Mesothelial cell of epicardium (in vitro differentiated cells): ENCODE measurements at regions not wholly inside any gene's neighbourhood (a gene's known extent, or its start where the extent isn't known, plus 50 kb on each side); places are given as distances from the start of the nearest gene placed in this dataset.

ENCODE experiments used
- DNase-seq, 2 experiments: peaks; one replicate each; pipeline ENCODE4 v3.0.0; 2021; ENCODE audit warnings: low spot score in 2 of 2; ENCODE audit not compliant: unreplicated experiment in 2 of 2
- H3K27ac Mint-ChIP-seq: 2 replicates; pipeline ENCODE4 v1.8.0; 2021; ENCODE audit warnings: mixed read lengths
- H3K27me3 Mint-ChIP-seq: 2 replicates; pipeline ENCODE4 v1.8.0; 2021; ENCODE audit warnings: low read depth, mixed read lengths
- H3K36me3 Mint-ChIP-seq: 2 replicates; pipeline ENCODE4 v1.8.0; 2021; ENCODE audit warnings: mixed read lengths
- H3K4me1 Mint-ChIP-seq: 2 replicates; pipeline ENCODE4 v1.8.0; 2021; ENCODE audit warnings: mixed read lengths
- H3K4me3 Mint-ChIP-seq: 2 replicates; pipeline ENCODE4 v1.8.0; 2021; ENCODE audit warnings: mild to moderate bottlenecking, moderate library complexity, mixed read lengths
- H3K9me3 Mint-ChIP-seq: 2 replicates; pipeline ENCODE4 v1.8.0; 2021; ENCODE audit warnings: mixed read lengths
- TF ChIP-seq, protein P1 (sequence below): fragments of 200-600 bp; sonication (generic); IDR thresholded peaks from one replicate; pipeline ENCODE4 v1.5.0; 2021; ENCODE audit warnings: antibody characterized with exemption; ENCODE audit not compliant: unreplicated experiment

DNA sequence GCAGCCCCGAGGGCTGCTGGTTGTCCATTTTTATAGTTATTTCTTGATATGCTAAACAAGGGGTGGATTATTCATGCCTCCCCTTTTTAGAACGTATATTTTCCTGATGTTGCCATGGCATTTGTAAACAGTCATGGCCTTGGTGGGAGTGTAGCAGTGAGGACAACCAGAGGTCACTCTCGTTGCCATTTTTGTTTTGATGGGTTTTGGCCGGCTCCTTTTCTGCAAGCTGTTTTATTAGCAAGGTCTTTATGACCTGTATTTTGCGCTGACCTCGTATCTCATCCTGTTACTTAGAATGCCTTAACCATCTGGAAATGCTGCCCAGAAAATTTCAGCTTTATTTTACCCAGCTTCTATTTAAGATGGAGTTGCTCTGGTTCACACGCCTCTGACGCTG, 825.8 kb upstream of the CDH2 start:
- no peak for DNase-seq
- peaks cover 5% of the 10 kb centered on the region for H3K4me1 Mint-ChIP-seq
- peaks cover 4% of the 10 kb centered on the region for H3K9me3 Mint-ChIP-seq
- no peaks in the 10 kb centered on the region for H3K36me3 Mint-ChIP-seq
- no peak overlapping the region for H3K27ac Mint-ChIP-seq
- H3K27me3 Mint-ChIP-seq, result no peaks in the 10 kb centered on the region
- TF ChIP-seq, protein P1, sequence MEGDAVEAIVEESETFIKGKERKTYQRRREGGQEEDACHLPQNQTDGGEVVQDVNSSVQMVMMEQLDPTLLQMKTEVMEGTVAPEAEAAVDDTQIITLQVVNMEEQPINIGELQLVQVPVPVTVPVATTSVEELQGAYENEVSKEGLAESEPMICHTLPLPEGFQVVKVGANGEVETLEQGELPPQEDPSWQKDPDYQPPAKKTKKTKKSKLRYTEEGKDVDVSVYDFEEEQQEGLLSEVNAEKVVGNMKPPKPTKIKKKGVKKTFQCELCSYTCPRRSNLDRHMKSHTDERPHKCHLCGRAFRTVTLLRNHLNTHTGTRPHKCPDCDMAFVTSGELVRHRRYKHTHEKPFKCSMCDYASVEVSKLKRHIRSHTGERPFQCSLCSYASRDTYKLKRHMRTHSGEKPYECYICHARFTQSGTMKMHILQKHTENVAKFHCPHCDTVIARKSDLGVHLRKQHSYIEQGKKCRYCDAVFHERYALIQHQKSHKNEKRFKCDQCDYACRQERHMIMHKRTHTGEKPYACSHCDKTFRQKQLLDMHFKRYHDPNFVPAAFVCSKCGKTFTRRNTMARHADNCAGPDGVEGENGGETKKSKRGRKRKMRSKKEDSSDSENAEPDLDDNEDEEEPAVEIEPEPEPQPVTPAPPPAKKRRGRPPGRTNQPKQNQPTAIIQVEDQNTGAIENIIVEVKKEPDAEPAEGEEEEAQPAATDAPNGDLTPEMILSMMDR, result no peak
- no peak overlapping the region for H3K4me3 Mint-ChIP-seq

DNA sequence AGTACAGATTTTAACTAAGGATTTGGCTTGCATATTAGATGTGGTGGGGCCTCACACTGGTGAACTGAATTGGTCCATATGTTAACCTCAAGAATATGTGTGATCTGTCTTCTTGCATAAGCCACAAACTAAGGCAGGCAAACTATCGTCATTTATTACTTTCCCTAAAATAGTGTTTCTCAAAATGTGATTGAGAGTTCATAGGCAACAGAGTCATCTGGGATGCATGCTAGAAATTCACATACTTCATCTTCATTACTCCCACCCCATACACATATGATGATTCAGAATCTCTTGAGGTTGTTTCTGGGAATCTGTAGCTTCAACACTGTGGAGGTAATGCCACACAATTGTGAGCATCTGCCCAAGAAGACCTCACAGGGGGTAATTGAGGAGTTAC, 822.8 kb upstream of the CDH2 start:
- DNase-seq, result no peak
- TF ChIP-seq, protein P1, result no peak
- Mint-ChIP-seq H3K4me3 (no peak overlapping the region), H3K27me3 (no peaks in the 10 kb centered on the region), H3K9me3 (peaks cover 4% of the 10 kb centered on the region), H3K4me1 (peaks cover 2% of the 10 kb centered on the region), H3K27ac (no peak overlapping the region), H3K36me3 (no peaks in the 10 kb centered on the region)

DNA sequence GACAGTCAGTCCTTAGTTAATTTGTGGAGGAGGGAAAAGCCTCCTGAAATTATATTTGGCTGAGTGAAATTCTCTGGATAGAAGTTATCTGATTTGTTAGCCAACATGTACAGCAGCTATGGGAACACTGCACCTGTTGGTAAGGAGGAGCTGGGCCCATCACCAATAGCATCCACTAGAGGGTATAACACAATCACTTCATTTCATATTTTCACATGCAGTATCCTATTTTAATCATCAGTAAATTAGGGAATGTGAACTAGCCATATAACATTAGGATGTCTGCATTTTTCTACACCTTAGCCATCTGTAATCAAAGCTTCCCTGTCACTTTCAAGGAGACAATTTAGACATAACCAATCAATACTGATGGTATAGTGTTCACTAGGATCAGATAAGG, 818.4 kb upstream of the CDH2 start:
- TF ChIP-seq, protein P1, result no peak
- DNase-seq, result no peak
- no peak overlapping the region for H3K4me3 Mint-ChIP-seq
- H3K27me3 Mint-ChIP-seq, result no peaks in the 10 kb centered on the region
- no peaks in the 10 kb centered on the region for H3K9me3 Mint-ChIP-seq
- no peaks in the 10 kb centered on the region for H3K36me3 Mint-ChIP-seq
- no peaks in the 10 kb centered on the region for H3K4me1 Mint-ChIP-seq
- H3K27ac Mint-ChIP-seq, result no peak overlapping the region

DNA sequence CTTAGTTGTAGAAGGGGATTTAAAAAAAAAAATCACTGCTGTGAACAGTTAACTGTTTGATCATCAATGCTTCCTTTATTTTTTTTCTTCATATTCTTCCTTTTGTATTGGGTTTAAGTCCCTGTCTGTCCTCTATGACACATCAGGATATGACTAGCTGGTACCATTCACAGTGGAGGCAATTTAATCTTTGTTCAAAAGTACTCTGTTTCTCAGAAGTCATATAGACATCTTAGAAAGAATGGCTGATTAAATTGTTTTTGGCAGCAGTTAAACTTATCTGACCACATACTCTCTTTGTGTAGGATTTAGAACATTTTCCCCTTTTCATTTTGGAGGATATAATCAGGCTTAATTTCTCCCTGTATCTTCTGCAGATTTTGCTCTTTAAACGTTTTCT, 807.8 kb upstream of the CDH2 start:
- TF ChIP-seq, protein P1, result no peak
- no peak overlapping the region for H3K4me3 Mint-ChIP-seq

DNA sequence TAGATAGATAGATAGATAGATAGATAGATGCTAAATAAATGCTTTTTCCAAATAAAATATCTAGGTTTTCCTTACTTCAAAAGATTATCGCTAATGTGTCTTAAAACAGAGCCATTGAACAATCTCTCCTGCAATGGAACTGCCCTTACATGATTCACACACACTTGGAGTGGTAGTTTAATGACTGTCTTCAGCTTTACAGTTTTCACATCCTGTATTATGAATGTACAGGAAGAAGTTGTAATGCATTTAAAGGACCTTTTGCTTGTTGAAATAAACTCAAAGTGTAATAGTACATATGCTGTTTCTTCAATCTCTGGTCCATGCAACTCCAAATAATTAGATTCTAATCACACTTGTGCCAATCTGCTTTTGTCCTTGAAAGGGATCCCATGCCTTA, 797.6 kb upstream of the CDH2 start:
- Mint-ChIP-seq H3K4me1 (no peaks in the 10 kb centered on the region), H3K27ac (no peak overlapping the region), H3K27me3 (peaks cover 2% of the 10 kb centered on the region), H3K36me3 (no peaks in the 10 kb centered on the region), H3K9me3 (peaks cover 16% of the 10 kb centered on the region), H3K4me3 (no peak overlapping the region)
- DNase-seq, result no peak
- TF ChIP-seq, protein P1, result no peak

More for the DNA sequence above, 807.8 kb upstream of the CDH2 start:
- Mint-ChIP-seq H3K9me3 (no peaks in the 10 kb centered on the region), H3K4me1 (no peaks in the 10 kb centered on the region), H3K36me3 (no peaks in the 10 kb centered on the region), H3K27ac (no peak overlapping the region), H3K27me3 (no peaks in the 10 kb centered on the region)
- no peak for DNase-seq

DNA sequence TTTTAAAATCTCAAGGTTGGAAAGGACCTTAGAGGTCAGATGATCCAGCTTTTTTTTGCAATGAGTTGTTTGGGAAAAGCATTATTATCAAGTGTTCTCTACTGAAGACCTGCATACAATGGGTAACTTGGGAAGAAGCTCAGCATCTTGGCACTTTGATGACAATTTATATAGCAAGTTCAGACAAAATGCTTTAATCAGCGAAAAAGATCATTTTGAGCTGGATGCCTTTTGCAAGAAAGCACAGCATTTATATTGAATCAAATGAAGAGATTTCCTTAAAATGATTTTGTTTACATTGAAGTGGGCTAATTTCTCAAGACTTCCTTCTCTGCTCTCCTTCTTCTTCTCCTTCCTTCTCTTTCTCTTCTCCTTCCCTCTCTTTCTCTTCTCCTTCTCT, 796.4 kb upstream of the CDH2 start:
- Mint-ChIP-seq H3K27ac (no peak overlapping the region), H3K4me1 (no peaks in the 10 kb centered on the region), H3K36me3 (no peaks in the 10 kb centered on the region), H3K4me3 (no peak overlapping the region), H3K9me3 (peaks cover 18% of the 10 kb centered on the region), H3K27me3 (peaks cover 2% of the 10 kb centered on the region)
- TF ChIP-seq, protein P1, result no peak
- no peak for DNase-seq
